ENCODE measurements at regions not wholly inside any gene's neighbourhood (a gene's known extent, or its start where the extent isn't known, plus 50 kb on each side); places are given as distances from the start of the nearest gene placed in this dataset.

DNA sequence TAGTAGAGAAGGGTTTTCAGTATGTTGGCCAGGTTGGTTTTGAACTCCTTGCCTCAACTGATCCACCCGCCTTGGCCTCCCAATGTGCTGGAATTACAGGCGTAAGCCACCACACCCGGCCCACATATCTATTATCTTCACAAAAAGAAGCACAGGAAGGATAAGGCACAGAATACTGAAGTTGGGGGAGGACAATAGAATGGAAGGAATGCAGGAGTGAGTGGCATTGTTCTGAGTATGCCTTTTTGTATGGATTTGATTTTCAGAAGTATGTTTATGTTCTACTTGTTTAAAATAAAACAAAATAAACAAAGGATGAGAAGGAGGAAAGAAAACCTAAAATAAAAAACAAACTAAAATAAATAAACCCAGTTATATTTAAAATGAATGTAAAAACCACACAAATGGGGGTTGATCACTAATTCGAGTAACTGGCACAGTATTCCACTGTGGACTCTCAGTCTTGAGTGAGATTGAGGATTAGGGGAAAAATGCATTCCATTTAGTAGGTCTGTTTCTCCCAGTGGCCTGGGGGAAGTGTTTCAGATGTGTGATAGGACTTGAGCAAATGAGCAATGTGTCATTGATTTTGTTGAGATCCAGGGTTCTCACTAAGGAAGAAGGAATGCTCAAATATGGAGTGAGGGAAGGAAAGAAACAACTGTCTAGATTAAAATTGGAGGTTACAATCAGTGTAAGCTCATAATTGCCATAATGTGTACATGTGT is 109.0 kb upstream of the C1QTNF7 start:
- Histone ChIP-seq H4K20me1 (replicated peaks; ENCODE audit: insufficient read depth) (no peaks in the 10 kb centered on the region), H3K27ac (ENCODE audit: low read depth) (no peak overlapping the region), H3K36me3 (ENCODE audit: insufficient read depth) (no peaks in the 10 kb centered on the region), H3K79me2 (replicated peaks; ENCODE audit: insufficient read depth) (no peaks in the 10 kb centered on the region), H2AFZ (no peak overlapping the region), H3K4me2 (no peak overlapping the region), H3F3A (replicated peaks; ENCODE audit: low read depth) (no peaks in the 10 kb centered on the region), H3K27me3 (ENCODE audit: insufficient read depth) (no peaks in the 10 kb centered on the region), H3K4me3 (no peak overlapping the region), H3K4me1 (ENCODE audit: insufficient read depth) (peaks cover 19% of the 10 kb centered on the region), H3K9me2 (ENCODE audit: insufficient read depth) (0 out of 2 replicates have a peak, but pooled peaks cover 3% of the 10 kb centered on the region)
- no peak for TF ChIP-seq EZH2 (IDR thresholded peaks at IDR 0.05; ENCODE audit: low read depth, unreplicated experiment)
- no peak for TF ChIP-seq NANOG (IDR thresholded peaks at IDR 0.05; ENCODE audit: borderline replicate concordance)
- TF ChIP-seq EZH2phosphoT487 (IDR thresholded peaks at IDR 0.05; ENCODE audit: unreplicated experiment) = no peak
- TF ChIP-seq, protein P1, sequence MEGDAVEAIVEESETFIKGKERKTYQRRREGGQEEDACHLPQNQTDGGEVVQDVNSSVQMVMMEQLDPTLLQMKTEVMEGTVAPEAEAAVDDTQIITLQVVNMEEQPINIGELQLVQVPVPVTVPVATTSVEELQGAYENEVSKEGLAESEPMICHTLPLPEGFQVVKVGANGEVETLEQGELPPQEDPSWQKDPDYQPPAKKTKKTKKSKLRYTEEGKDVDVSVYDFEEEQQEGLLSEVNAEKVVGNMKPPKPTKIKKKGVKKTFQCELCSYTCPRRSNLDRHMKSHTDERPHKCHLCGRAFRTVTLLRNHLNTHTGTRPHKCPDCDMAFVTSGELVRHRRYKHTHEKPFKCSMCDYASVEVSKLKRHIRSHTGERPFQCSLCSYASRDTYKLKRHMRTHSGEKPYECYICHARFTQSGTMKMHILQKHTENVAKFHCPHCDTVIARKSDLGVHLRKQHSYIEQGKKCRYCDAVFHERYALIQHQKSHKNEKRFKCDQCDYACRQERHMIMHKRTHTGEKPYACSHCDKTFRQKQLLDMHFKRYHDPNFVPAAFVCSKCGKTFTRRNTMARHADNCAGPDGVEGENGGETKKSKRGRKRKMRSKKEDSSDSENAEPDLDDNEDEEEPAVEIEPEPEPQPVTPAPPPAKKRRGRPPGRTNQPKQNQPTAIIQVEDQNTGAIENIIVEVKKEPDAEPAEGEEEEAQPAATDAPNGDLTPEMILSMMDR (conservative IDR thresholded peaks at IDR 0.05; ENCODE audit: low read depth in 2 of 2) = no peak
- TF ChIP-seq ZNF114 (CRISPR knock-in tag; IDR thresholded peaks at IDR 0.05) = no peak
- TF ChIP-seq ZNF331 (CRISPR knock-in tag; IDR thresholded peaks at IDR 0.05; ENCODE audit: low read depth) = no peak
- no peak for TF ChIP-seq CREB1 (CRISPR knock-in tag; IDR thresholded peaks at IDR 0.05; ENCODE audit: low read depth)
- TF ChIP-seq, protein P2, sequence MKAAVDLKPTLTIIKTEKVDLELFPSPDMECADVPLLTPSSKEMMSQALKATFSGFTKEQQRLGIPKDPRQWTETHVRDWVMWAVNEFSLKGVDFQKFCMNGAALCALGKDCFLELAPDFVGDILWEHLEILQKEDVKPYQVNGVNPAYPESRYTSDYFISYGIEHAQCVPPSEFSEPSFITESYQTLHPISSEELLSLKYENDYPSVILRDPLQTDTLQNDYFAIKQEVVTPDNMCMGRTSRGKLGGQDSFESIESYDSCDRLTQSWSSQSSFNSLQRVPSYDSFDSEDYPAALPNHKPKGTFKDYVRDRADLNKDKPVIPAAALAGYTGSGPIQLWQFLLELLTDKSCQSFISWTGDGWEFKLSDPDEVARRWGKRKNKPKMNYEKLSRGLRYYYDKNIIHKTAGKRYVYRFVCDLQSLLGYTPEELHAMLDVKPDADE (IDR thresholded peaks at IDR 0.05) = no peak
- TF ChIP-seq, protein P3, sequence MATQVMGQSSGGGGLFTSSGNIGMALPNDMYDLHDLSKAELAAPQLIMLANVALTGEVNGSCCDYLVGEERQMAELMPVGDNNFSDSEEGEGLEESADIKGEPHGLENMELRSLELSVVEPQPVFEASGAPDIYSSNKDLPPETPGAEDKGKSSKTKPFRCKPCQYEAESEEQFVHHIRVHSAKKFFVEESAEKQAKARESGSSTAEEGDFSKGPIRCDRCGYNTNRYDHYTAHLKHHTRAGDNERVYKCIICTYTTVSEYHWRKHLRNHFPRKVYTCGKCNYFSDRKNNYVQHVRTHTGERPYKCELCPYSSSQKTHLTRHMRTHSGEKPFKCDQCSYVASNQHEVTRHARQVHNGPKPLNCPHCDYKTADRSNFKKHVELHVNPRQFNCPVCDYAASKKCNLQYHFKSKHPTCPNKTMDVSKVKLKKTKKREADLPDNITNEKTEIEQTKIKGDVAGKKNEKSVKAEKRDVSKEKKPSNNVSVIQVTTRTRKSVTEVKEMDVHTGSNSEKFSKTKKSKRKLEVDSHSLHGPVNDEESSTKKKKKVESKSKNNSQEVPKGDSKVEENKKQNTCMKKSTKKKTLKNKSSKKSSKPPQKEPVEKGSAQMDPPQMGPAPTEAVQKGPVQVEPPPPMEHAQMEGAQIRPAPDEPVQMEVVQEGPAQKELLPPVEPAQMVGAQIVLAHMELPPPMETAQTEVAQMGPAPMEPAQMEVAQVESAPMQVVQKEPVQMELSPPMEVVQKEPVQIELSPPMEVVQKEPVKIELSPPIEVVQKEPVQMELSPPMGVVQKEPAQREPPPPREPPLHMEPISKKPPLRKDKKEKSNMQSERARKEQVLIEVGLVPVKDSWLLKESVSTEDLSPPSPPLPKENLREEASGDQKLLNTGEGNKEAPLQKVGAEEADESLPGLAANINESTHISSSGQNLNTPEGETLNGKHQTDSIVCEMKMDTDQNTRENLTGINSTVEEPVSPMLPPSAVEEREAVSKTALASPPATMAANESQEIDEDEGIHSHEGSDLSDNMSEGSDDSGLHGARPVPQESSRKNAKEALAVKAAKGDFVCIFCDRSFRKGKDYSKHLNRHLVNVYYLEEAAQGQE (IDR thresholded peaks at IDR 0.05; ENCODE audit: unreplicated experiment) = no peak
- H3K36me3 Mint-ChIP-seq (ENCODE audit: low read depth) = no peaks in the 10 kb centered on the region
- H3K27ac Mint-ChIP-seq = no peak overlapping the region
- no peaks in the 10 kb centered on the region for H3K27me3 Mint-ChIP-seq (ENCODE audit: insufficient read depth, low read depth, poor library complexity)
- H3K9me3 Mint-ChIP-seq = no peaks in the 10 kb centered on the region
- no peak for ATAC-seq
- peaks cover 18% of the 10 kb centered on the region for H3K4me1 Mint-ChIP-seq
- DNase-seq (ENCODE audit: low spot score) = no peak
- H3K4me3 Mint-ChIP-seq = no peak overlapping the region
